COLO829 (cell line): ENCODE measurements at regions not wholly inside any gene's neighbourhood (a gene's known extent, or its start where the extent isn't known, plus 50 kb on each side); places are given as distances from the start of the nearest gene placed in this dataset.
A peak's percentile ranks its signal among the peaks of the same experiment; 100 is the strongest.

ENCODE experiments used
- DNase-seq: peaks from one replicate; pipeline ENCODE4 v3.0.0; 2012; ENCODE audit warnings: low spot score

GRCh38 chr11:115895594-115895993 lies 391.4 kb upstream of the CADM1 start:
- no peak for DNase-seq

DNA sequence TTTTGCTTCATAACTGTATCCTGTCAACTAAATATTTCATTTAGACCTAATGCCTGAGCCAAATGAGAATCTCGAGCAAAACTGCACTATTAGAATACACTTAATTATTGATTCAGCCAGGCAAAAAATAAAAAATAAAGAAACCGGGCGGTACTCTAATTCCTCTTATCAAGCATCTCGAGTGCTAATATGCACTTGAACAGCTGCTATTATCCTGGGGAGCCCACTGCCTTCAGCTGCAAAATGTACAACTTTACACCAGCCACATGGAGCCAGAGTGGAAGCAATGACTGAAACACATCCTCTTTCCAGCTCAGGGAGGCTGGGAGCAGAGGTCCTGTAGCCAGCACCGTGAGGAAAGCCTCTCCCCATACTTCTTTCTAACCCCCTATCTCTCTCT lies 390.0 kb upstream of the CADM1 start:
- no peak for DNase-seq

DNA sequence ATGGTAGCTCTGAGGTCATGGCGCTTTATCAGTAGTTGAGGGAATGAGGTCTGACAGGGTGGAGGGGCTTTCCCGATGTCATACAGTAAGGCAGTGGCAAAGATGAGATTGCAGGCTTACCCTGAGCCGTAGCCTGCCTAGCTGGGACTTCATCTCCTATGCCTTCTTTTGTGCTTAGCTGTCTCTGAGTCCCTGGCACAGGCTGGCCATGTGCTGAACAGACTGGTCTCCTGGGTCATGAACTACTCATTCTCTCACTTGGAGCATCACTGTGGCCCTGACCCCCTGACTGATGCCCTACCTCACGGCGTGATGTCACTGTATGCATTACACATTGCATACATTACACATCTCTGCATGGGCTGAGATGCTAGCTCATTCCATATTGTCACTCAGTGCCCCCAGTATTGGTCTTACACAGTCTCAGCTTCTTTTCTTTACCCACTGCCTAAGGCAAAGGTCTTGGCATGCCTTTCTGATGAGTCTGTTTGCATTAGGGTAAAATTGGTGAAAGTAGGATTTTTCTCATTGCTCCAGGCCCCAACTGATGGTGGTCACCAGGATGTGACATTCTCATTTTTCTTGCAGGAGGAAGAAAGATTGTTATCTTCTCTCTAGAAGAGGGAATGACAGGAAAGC lies 389.4 kb upstream of the CADM1 start:
- peak; percentile 11 for DNase-seq

DNA sequence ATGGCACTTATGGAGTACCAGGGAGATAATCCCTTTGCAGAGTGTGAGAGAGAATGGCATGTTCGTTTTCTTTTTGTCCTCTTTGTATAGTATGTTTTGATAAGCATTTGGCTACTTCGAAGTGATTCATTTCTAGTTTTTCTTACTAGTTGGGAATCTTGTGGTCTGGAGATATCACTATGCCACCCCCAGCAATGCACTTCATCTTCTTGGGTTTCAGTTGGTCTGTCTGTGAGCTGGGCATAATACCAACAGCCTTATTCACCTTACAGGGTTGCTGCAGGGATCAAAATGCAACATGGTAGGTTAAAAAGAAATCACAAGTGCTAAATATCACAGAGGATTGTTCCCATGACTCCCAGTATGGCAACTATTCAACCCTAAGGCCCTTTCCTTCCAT lies 387.8 kb upstream of the CADM1 start:
- DNase-seq: no peak

GRCh38 chr11:115891581-115891980 lies 387.4 kb upstream of the CADM1 start:
- no peak for DNase-seq

GRCh38 chr11:115890500-115890899 lies 386.3 kb upstream of the CADM1 start:
- DNase-seq: no peak

GRCh38 chr11:115889712-115890111 lies 385.5 kb upstream of the CADM1 start:
- no peak for DNase-seq

GRCh38 chr11:115887727-115888126 lies 383.5 kb upstream of the CADM1 start:
- no peak for DNase-seq

DNA sequence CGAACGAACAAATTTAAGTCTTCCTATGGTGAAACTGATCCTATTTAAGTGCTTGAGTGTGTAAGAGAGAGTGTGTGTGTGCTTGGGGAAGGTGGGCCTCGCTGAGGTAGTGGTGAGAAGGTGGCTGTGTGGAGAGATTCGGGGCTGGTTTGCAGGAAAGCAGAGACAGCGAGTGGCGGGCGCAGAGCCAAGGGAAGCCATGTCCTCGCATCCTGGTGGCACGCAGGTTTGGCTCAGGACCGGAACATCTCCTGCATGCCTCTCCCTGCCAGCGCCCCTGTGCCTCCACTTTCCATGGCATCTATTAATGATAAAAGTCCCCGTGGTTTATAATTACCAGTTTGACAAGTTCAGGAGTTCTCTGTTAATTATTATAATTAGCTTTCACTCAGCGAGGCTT lies 383.1 kb upstream of the CADM1 start:
- DNase-seq: no peak

DNA sequence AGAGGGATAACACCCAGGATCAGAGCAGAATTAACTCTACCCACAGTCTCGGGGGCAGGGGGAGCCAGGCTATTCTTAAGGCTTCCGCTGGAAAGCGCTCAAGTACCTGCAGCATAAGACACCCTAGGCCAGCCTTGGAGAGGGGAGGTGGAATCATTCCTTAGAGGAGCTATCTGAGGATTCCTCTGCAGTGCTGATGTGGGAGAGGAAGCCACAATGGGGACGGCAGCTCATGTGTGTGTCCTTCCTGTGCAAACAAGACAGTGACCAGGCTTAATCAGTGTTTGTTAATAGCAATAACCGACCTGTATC lies 382.2 kb upstream of the CADM1 start:
- no peak for DNase-seq

DNA sequence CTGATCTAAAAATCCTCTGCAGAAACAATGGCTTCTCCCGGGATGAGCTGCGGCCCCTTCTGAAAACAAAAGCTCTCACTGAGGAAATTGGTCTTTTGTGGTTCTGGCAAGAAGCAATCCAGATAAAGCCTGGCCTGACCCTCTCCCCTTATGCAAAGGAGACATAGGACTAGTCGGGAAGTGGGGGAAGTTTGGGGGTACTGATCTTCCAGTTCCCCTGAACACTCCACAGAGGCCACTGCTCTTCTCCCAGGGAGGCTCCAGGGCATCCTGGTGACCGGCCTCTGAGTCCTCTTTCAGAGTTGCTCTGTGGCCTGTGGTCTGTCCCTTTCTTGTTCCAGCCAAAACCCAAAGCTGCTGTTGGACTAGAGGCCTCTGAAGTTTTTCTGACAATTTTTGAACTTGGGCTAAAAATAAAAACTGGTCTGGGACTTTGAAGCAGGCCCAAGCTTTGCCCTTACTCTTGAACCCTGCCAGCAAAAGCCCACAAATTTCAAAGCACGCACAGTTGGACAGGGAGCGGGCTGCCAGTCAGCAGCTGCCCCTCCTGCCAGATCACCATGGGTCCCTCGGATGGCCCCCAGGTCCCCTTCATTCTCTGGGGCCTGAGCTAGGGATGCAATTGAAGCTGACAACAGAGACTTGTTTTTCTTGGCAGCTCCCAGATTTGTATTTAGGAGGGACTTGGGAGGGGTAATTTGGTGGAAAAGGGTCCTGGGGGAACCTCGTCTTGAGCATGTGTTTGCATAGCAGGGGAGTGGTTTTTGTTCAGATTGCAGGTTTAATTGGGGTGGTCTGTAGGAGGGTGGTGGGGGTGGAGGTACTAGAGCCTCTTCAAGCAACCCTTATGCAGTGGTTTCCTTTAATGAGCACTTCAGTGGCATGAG lies 381.6 kb upstream of the CADM1 start:
- DNase-seq: no peak

- no peak for DNase-seq
These were observed 380.8 kb upstream of the CADM1 start for GRCh38 chr11:115884800-115885534.

DNA sequence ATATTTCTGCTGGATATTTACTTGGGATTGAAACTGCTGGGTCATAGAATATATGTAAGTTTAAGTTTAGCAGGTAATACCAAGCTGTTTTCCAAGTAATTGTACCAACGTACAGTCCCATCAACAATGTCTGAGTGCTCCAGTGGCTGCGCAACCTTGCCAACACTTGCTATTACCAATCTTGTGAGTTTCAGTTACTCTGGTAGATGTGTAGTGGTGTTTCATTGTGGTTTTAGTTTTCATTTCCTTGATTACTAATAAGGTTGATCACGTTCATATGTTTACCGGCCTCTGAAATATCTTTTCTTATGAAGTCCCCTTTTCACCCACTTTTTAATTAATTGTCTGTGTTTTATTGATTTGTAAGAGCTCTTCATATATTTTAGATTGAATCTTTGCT lies 370.6 kb upstream of the CADM1 start:
- no peak for DNase-seq

- DNase-seq: no peak
These were observed 369.6 kb upstream of the CADM1 start for GRCh38 chr11:115873813-115874212.

- DNase-seq: no peak
These were observed 368.2 kb upstream of the CADM1 start for GRCh38 chr11:115872416-115872815.

DNA sequence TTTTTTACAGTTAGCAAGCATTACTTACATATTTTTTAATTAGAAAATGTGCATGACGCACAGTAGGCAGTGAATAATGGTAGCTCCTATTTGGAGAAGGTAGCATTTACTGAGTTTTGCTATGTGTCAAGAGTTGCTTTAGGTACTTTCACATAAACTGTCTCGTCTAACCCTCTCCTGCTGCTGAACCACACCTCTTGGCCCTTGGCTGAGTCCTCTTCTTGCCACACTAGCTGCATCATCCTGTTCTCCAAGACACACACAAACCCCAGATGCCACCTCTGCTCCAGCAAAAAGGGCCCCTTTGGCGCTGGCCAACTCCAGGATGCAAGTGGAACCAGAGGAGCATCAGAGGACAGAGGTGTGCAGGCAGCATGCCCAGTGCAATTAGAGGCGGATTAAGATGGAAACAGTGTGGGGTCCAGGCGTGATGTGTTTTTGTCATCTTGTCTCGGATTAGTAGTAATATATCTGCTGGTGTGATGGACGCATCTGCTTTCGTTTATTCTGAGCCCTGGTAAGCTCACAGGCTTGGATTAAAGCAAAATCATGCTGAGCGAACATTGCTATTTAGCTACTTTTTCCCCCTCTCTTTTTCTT lies 367.0 kb upstream of the CADM1 start:
- no peak for DNase-seq

GRCh38 chr11:115869780-115870431 lies 365.7 kb upstream of the CADM1 start:
- peak; percentile 28 for DNase-seq

- no peak for DNase-seq
These were observed 364.9 kb upstream of the CADM1 start for GRCh38 chr11:115869131-115869530.

DNA sequence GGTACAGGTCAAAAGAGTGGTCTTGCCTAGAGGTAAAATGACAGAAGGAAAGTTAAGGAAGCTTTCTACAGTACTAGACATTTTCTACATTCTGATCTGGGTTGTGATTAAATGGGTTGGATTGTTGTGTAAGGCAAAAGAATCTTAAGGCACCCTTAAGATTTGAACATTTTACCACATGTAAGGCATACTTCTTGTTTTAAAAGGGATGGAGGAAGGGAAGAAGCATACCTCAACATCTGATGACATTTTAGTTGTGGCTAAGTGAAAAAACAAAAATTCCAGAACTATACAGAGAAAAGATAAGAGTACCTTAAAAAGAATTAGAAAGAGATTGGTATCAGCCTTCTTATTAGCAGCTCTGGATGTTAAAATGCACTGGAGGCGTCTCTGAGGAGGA lies 356.0 kb upstream of the CADM1 start:
- no peak for DNase-seq

DNA sequence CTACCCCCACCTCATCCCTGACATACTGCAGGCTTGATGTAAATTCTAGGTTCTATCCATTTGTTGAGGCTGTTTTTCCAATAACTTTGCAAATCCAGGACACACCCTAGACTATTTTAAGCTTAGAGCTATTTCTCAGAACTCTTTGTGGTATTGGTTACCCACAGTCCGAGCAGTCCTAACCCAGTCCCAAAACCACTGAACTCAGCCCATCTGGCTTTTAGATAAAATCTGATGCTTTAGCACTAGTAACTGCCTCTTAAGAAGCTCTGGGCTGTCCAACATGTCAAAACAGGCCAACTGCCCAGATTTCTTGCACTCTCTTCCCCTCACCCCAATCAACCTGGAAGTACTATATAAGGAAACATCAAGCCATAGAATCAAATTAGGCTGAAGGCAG lies 344.4 kb upstream of the CADM1 start:
- no peak for DNase-seq

DNA sequence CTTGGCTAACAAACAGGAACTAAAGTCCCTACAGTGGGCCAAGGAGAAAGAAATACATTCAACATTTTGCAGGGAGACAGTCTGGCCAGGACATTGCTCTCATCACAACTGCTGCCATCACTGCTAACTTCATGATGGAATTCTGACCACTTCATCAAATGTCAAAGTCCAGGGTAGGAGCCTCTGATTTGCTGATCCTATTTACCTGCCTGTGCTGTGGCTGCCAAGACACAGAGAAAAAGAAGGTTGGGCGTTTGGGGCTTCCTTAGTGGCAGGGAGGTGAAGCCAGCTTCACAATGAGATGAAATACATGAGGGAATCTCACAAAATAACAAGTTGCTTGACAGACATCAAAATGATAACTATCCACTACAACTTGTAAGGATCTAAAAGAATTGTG lies 343.9 kb upstream of the CADM1 start:
- no peak for DNase-seq

DNA sequence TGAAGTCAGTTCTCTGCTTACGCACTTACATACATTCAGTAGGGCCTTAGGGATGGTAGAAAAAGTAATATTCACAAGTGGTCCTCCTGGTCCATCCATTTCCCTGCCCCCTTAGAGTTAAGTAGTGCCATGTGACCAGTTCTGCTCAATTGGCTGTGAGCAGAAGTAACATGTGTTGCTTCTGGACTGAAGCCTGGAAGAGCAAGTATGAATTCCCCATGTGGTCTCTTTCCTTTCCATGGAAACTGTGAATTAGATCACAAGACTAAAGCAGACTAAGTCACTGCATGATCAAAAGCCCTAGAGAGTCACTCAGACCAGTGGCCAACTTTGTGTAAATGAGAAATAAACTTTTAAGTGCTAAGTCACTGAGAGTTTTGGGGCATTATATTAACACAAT lies 341.7 kb upstream of the CADM1 start:
- no peak for DNase-seq
